Endothelial cell (in vitro differentiated cells): ENCODE measurements at regions not wholly inside any gene's neighbourhood (a gene's known extent, or its start where the extent isn't known, plus 50 kb on each side); places are given as distances from the start of the nearest gene placed in this dataset.

Experiments
- DNase-seq: peaks from one replicate; pipeline ENCODE4 v3.0.0; 2021; ENCODE audit warnings: low spot score
- H3K27ac Mint-ChIP-seq: one replicate; pipeline ENCODE4 v1.8.0; 2021; ENCODE audit warnings: mixed read lengths, inconsistent platforms; ENCODE audit not compliant: unreplicated experiment
- H3K27me3 Mint-ChIP-seq: one replicate; pipeline ENCODE4 v1.8.0; 2021; ENCODE audit warnings: mild to moderate bottlenecking, moderate library complexity, mixed read lengths, inconsistent platforms; ENCODE audit not compliant: unreplicated experiment
- H3K36me3 Mint-ChIP-seq: one replicate; pipeline ENCODE4 v1.8.0; 2021; ENCODE audit warnings: mild to moderate bottlenecking, low read depth, mixed read lengths, inconsistent platforms; ENCODE audit not compliant: unreplicated experiment
- H3K4me1 Mint-ChIP-seq: one replicate; pipeline ENCODE4 v1.8.0; 2021; ENCODE audit warnings: mild to moderate bottlenecking, mixed read lengths, inconsistent platforms; ENCODE audit not compliant: unreplicated experiment
- H3K4me3 Mint-ChIP-seq: one replicate; pipeline ENCODE4 v1.8.0; 2021; ENCODE audit warnings: mild to moderate bottlenecking, mixed read lengths, inconsistent platforms; ENCODE audit not compliant: unreplicated experiment
- H3K9me3 Mint-ChIP-seq: one replicate; pipeline ENCODE4 v1.8.0; 2021; ENCODE audit warnings: mixed read lengths, inconsistent platforms; ENCODE audit not compliant: unreplicated experiment
- TF ChIP-seq, protein P1 (sequence below): fragments of 200-600 bp; sonication (generic); IDR thresholded peaks from one replicate; pipeline ENCODE4 v1.5.0; 2021; ENCODE audit warnings: antibody characterized with exemption; ENCODE audit not compliant: unreplicated experiment

DNA sequence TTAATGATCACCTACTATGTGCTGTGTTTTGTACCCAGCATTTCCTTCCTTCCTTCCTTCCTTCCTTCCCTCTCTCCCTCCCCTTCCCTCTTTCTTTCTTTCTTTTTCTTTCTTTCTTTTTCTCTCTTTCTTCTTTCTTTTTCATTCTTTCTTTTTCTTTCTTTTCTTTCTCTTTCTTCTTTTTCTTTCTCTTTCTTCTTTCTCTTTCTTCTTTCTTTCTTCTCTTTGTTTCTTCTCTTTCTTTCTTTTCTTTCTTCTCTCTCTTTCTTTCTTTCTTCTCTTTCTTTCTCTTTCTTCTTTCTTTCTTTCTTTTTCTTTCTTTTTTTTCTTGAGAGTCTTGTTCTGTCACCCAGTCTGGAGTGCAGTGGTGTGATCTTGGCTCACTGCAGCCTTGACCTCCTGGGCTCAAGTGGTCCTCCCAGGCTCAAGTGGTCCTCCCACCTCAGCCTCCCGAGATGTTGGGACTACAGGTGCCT, 165.7 kb upstream of the MVB12B start:
- Mint-ChIP-seq H3K27ac (no peak overlapping the region), H3K4me1 (no peaks in the 10 kb centered on the region), H3K27me3 (peaks cover 4% of the 10 kb centered on the region), H3K4me3 (no peak overlapping the region), H3K9me3 (no peaks in the 10 kb centered on the region), H3K36me3 (no peaks in the 10 kb centered on the region)
- no peak for DNase-seq
- TF ChIP-seq, protein P1, sequence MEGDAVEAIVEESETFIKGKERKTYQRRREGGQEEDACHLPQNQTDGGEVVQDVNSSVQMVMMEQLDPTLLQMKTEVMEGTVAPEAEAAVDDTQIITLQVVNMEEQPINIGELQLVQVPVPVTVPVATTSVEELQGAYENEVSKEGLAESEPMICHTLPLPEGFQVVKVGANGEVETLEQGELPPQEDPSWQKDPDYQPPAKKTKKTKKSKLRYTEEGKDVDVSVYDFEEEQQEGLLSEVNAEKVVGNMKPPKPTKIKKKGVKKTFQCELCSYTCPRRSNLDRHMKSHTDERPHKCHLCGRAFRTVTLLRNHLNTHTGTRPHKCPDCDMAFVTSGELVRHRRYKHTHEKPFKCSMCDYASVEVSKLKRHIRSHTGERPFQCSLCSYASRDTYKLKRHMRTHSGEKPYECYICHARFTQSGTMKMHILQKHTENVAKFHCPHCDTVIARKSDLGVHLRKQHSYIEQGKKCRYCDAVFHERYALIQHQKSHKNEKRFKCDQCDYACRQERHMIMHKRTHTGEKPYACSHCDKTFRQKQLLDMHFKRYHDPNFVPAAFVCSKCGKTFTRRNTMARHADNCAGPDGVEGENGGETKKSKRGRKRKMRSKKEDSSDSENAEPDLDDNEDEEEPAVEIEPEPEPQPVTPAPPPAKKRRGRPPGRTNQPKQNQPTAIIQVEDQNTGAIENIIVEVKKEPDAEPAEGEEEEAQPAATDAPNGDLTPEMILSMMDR: no peak

DNA sequence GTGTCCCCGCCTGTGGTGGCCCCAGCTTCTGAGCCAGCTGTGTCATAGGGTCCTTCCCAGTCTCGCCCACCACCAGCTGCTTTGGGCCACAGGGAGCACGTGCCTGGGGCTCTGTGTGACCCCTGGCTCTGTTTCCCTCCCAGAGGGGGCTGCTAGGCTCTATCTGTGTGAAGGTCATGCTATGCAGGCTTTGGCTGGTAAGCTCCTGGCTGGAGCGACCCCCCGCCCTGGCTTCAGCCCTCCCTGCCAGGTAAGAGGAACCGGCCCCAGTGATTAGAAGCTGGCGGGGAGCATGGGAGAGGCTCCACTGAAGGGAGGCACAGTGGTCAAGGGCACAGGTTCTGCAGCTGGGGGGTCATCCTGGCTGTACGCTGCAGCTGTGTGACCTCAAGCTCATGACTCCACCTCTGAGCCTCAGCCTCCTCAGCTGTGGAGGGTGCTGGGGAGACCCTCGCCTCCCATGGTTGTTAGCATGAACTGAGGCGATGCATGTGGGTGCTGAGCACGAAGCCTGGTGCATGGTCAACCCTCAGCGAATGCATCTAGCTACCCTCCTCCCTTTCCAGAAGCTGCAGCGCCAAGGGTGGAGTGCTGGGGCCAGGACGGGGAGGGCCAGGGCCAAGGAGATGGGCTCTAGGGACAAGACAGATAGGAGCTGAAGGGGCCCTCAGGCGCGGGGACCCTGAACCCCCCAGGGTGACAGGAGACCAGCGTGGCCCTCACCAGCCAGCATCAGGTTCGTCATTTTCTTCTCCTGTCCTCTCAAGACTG, 163.8 kb upstream of the MVB12B start:
- Mint-ChIP-seq H3K4me1 (no peaks in the 10 kb centered on the region), H3K9me3 (no peaks in the 10 kb centered on the region), H3K27me3 (peaks cover under 1% of the 10 kb centered on the region), H3K4me3 (no peak overlapping the region), H3K27ac (no peak overlapping the region), H3K36me3 (no peaks in the 10 kb centered on the region)
- no peak for DNase-seq
- TF ChIP-seq, protein P1: no peak

DNA sequence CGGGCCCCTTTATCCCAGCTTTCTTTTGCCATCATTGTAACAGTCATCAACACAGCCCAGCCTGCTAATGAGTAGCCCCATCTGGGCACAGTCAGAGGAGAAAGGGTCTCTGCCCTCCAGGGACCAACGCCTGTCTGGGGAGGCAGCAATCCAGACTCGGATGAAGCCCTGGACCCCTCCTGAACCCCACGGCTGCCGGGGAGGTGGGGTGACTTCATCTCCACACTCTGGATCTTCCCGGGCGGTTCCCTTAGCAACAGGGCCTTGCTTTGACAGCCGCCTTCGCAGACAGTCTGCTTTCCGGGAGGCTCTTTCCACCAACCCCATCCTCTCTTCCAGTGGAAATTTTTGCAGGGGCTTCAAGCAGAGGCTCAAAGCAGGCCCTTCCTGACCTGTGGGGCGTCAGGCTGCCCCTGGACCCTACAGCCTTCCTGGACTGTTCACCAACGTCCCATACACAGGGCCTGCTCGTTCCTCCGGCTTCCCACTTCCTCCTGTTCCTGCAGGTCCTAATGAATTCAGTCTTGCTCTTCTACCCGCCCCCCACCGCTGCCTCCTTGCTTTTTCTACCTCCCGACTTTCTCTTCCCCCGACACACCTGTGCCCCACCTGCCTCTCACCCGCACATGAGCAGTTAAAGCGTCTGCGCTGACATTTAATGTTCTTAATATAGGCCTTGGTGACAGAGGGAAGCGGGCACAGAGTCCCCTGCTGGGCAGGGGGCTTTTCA, 161.7 kb upstream of the MVB12B start:
- peaks cover 2% of the 10 kb centered on the region for H3K27me3 Mint-ChIP-seq
- no peak for DNase-seq
- H3K4me3 Mint-ChIP-seq: no peak overlapping the region

DNA sequence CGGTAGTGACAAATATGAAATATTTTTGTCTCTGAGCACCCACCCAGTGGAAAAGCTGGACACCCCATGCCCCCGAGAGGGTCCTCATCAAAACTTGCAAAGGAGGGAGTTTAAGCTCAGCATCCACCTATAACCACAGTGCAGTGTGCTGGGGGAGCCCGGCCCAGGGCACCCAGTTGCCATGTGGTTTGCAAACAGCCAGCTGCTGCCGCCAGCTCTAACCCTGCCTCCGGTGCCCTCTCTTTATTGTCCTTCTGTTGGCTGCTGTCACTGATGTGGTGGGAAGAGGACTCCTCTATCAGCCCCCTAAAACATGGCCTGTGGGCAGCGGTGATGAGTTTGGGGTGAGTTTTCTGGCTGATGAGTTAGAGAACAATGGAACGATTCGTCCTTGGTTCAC, 160.9 kb upstream of the MVB12B start:
- DNase-seq: no peak
- no peaks in the 10 kb centered on the region for H3K36me3 Mint-ChIP-seq

More for the DNA sequence above, 161.7 kb upstream of the MVB12B start:
- Mint-ChIP-seq H3K4me1 (no peaks in the 10 kb centered on the region), H3K36me3 (no peaks in the 10 kb centered on the region), H3K9me3 (no peaks in the 10 kb centered on the region), H3K27ac (no peak overlapping the region)
- TF ChIP-seq, protein P1: no peak

More for the DNA sequence above, 160.9 kb upstream of the MVB12B start:
- Mint-ChIP-seq H3K27me3 (peaks cover 3% of the 10 kb centered on the region), H3K4me3 (no peak overlapping the region), H3K4me1 (no peaks in the 10 kb centered on the region), H3K9me3 (no peaks in the 10 kb centered on the region), H3K27ac (no peak overlapping the region)
- TF ChIP-seq, protein P1: no peak
